Cardiac muscle cell (in vitro differentiated cells and primary cell): ENCODE measurements at regions not wholly inside any gene's neighbourhood (a gene's known extent, or its start where the extent isn't known, plus 50 kb on each side); places are given as distances from the start of the nearest gene placed in this dataset.

ENCODE experiments used
- DNase-seq, 2 donors: peaks; one replicate each; pipeline versions ENCODE4 v3.0.0 to v3.0.0-alpha.2; 2010 to 2017; ENCODE audit warnings: low read depth in 1 of 2, low spot score in 1 of 2
- H3K27ac ChIP-seq: fragments of 200-600 bp; sonication (generic); 2 replicates; pipeline ENCODE4 v1.5.1; 2016
- H3K27me3 ChIP-seq: fragments of 200-600 bp; sonication (generic); 2 replicates; pipeline ENCODE4 v1.6.0; 2016; ENCODE audit warnings: control low read depth
- H3K36me3 ChIP-seq: fragments of 200-600 bp; sonication (generic); 2 replicates; pipeline ENCODE4 v1.5.1; 2016; ENCODE audit warnings: control low read depth
- H3K4me1 ChIP-seq: fragments of 200-600 bp; sonication (generic); 2 replicates; pipeline ENCODE4 v1.8.1; 2017; ENCODE audit warnings: low read depth, mild to moderate bottlenecking, mixed run types
- H3K4me3 ChIP-seq: fragments of 200-600 bp; sonication (generic); 2 replicates; pipeline ENCODE4 v1.5.1; 2016; ENCODE audit warnings: mild to moderate bottlenecking
- H3K9me3 ChIP-seq: fragments of 200-600 bp; sonication (generic); 2 replicates; pipeline ENCODE4 v1.5.1; 2017; ENCODE audit warnings: low read depth, mild to moderate bottlenecking, control low read depth
- CTCF ChIP-seq: IDR thresholded peaks from 2 replicates; pipeline ENCODE4 v1.5.1; 2012; ENCODE audit warnings: low read depth, mild to moderate bottlenecking, low read length

GRCh38 chr13:34578917-34579316 lies 363.2 kb upstream of the NBEA start:
- TF ChIP-seq CTCF: no peak
- H3K27ac ChIP-seq: no peak overlapping the region
- DNase-seq: no peak
- no peaks in the 10 kb centered on the region for H3K36me3 ChIP-seq
- H3K27me3 ChIP-seq: no peaks in the 10 kb centered on the region
- no peaks in the 10 kb centered on the region for H3K9me3 ChIP-seq
- no peak overlapping the region for H3K4me3 ChIP-seq
- no peaks in the 10 kb centered on the region for H3K4me1 ChIP-seq

GRCh38 chr13:34583181-34583580 lies 358.9 kb upstream of the NBEA start:
- no peaks in the 10 kb centered on the region for H3K9me3 ChIP-seq
- no peak overlapping the region for H3K27ac ChIP-seq
- peak in 1 of 2 donors; percentile 23 for DNase-seq
- no peak overlapping the region for H3K4me3 ChIP-seq
- no peaks in the 10 kb centered on the region for H3K4me1 ChIP-seq
- H3K36me3 ChIP-seq: no peaks in the 10 kb centered on the region
- no peak for TF ChIP-seq CTCF
- no peaks in the 10 kb centered on the region for H3K27me3 ChIP-seq

GRCh38 chr13:34587576-34587975 lies 354.5 kb upstream of the NBEA start:
- no peak overlapping the region for H3K27ac ChIP-seq
- peak in 1 of 2 donors; percentile 35 for DNase-seq
- no peaks in the 10 kb centered on the region for H3K4me1 ChIP-seq
- H3K9me3 ChIP-seq: no peaks in the 10 kb centered on the region
- H3K36me3 ChIP-seq: no peaks in the 10 kb centered on the region
- no peak overlapping the region for H3K4me3 ChIP-seq
- H3K27me3 ChIP-seq: no peaks in the 10 kb centered on the region
- no peak for TF ChIP-seq CTCF

GRCh38 chr13:34588362-34588761 lies 353.7 kb upstream of the NBEA start:
- Histone ChIP-seq H3K36me3 (no peaks in the 10 kb centered on the region), H3K4me3 (no peak overlapping the region), H3K4me1 (no peaks in the 10 kb centered on the region), H3K9me3 (no peaks in the 10 kb centered on the region), H3K27me3 (no peaks in the 10 kb centered on the region), H3K27ac (no peak overlapping the region)
- no peak for DNase-seq
- no peak for TF ChIP-seq CTCF

GRCh38 chr13:34589581-34589980 lies 352.5 kb upstream of the NBEA start:
- H3K4me1 ChIP-seq: no peaks in the 10 kb centered on the region
- DNase-seq: no peak
- no peaks in the 10 kb centered on the region for H3K9me3 ChIP-seq
- no peaks in the 10 kb centered on the region for H3K36me3 ChIP-seq
- no peak overlapping the region for H3K27ac ChIP-seq
- no peaks in the 10 kb centered on the region for H3K27me3 ChIP-seq
- TF ChIP-seq CTCF: no peak
- H3K4me3 ChIP-seq: no peak overlapping the region

GRCh38 chr13:34591129-34591528 lies 350.9 kb upstream of the NBEA start:
- Histone ChIP-seq H3K4me1 (no peaks in the 10 kb centered on the region), H3K27ac (no peak overlapping the region), H3K9me3 (no peaks in the 10 kb centered on the region), H3K27me3 (no peaks in the 10 kb centered on the region), H3K36me3 (no peaks in the 10 kb centered on the region), H3K4me3 (no peak overlapping the region)
- TF ChIP-seq CTCF: no peak
- peak in 1 of 2 donors; percentile 12 for DNase-seq
